Aorta (tissue), 5 donors: ENCODE measurements at regions not wholly inside any gene's neighbourhood (a gene's known extent, or its start where the extent isn't known, plus 50 kb on each side); places are given as distances from the start of the nearest gene placed in this dataset.
"Not testable (repeated sequence)": the region's sequence is repeated elsewhere in the genome, so short reads cannot be mapped to it uniquely, and the experiment has no call there.

Experiments used
- ATAC-seq: fragments of 200-7000 bp; cut with Tn5 transposase; one replicate; pipeline ENCODE4 v1.9.1; 2022; ENCODE audit warnings: moderate library complexity; ENCODE audit not compliant: low FRiP score
- DNase-seq, 2 donors: peaks; one replicate each; pipeline ENCODE4 v3.0.0-alpha.2; 2020
- H3K27ac ChIP-seq, 2 donors: one replicate each; pipeline ENCODE4 v1.5.1; 2013; ENCODE audit warnings: low read length in 2 of 2, mild to moderate bottlenecking in 2 of 2, moderate library complexity in 2 of 2, control low read depth in 1 of 2, inconsistent platforms in 1 of 2, low read depth in 1 of 2
- H3K27me3 ChIP-seq, 2 donors: one replicate each; pipeline ENCODE4 v1.6.1; 2013; ENCODE audit warnings: control low read depth in 1 of 2, low read length in 1 of 2, mild to moderate bottlenecking in 1 of 2, moderate library complexity in 1 of 2; ENCODE audit not compliant: insufficient read depth in 2 of 2, control insufficient read depth in 1 of 2
- H3K36me3 ChIP-seq, 2 donors: one replicate each; pipeline ENCODE4 v1.6.1; 2013; ENCODE audit warnings: control low read depth in 1 of 2, low read length in 1 of 2, mild to moderate bottlenecking in 1 of 2; ENCODE audit not compliant: insufficient read depth in 2 of 2, control insufficient read depth in 1 of 2
- H3K4me1 ChIP-seq, 2 donors: one replicate each; pipeline ENCODE4 v1.6.1; 2013; ENCODE audit warnings: low read length in 2 of 2, control low read depth in 1 of 2, mild to moderate bottlenecking in 1 of 2, moderate library complexity in 1 of 2; ENCODE audit not compliant: insufficient read depth in 2 of 2, control insufficient read depth in 1 of 2
- H3K4me3 ChIP-seq, 2 donors: one replicate each; pipeline ENCODE4 v1.5.1; 2013; ENCODE audit warnings: low read length in 2 of 2, control low read depth in 1 of 2, mild to moderate bottlenecking in 1 of 2
- H3K9me3 ChIP-seq: one replicate; pipeline ENCODE4 v1.6.1; 2013; ENCODE audit warnings: mild to moderate bottlenecking, low read length; ENCODE audit not compliant: control insufficient read depth
- whole genome bisulfite sequencing, 2 donors: extraction: QIAGEN DNeasy Blood & Tissue Kit; methylation state at CpG; one replicate each; pipeline ENCODE4 v1.1.7; 2013; 5-methylcytosine and 5-hydroxymethylcytosine counted together
- intact Hi-C, 2 donors: fragments of 100-400 bp; cut with DNase I; formaldehyde crosslinking; loops; one replicate each; pipeline versions ENCODE4 v1.14.2 to v1.15.0; 2022
- donor health status: healthy with polysubstance abuse.
- donor health status: Bipolar disorder and iron deficiency.
- donor health status: DM: no; HTN: no; CAD: no.
- donor health status: DM: no; HTN: no; CAD: no.
- donor health status: DM: yes; HTN: yes; CAD: no.

GRCh38 chr13:83798731-83799130, 83.5 kb downstream of the SLITRK1 start:
- no peak overlapping the region for H3K4me3 ChIP-seq
- WGBS, 2 donors = 70 to 72% methylated on average over 1 of the region's 1 CpG
- ATAC-seq = no peak

GRCh38 chr13:83796364-83796763, 85.9 kb downstream of the SLITRK1 start:
- no peak for ATAC-seq
- intact Hi-C loops = no loop called here
- H3K36me3 ChIP-seq = no peaks in the 10 kb centered on the region
- 22 to 25% methylated on average over 2 of the region's 2 CpGs for WGBS, 2 donors
- no peak overlapping the region for H3K27ac ChIP-seq
- no peak overlapping the region for H3K4me3 ChIP-seq
- no peak for DNase-seq
- H3K9me3 ChIP-seq = no peaks in the 10 kb centered on the region
- no peaks in the 10 kb centered on the region for H3K4me1 ChIP-seq
- no peaks in the 10 kb centered on the region for H3K27me3 ChIP-seq

More at GRCh38 chr13:83798731-83799130, 83.5 kb downstream of the SLITRK1 start:
- H3K4me1 ChIP-seq = no peaks in the 10 kb centered on the region
- intact Hi-C loops = no loop called here
- no peaks in the 10 kb centered on the region for H3K27me3 ChIP-seq
- no peaks in the 10 kb centered on the region for H3K36me3 ChIP-seq
- no peak overlapping the region for H3K27ac ChIP-seq
- no peak for DNase-seq
- peaks cover 1% of the 10 kb centered on the region for H3K9me3 ChIP-seq

GRCh38 chr13:83794583-83794982, 87.7 kb downstream of the SLITRK1 start:
- WGBS, 2 donors = 76 to 92% methylated on average over 2 of the region's 2 CpGs

DNA sequence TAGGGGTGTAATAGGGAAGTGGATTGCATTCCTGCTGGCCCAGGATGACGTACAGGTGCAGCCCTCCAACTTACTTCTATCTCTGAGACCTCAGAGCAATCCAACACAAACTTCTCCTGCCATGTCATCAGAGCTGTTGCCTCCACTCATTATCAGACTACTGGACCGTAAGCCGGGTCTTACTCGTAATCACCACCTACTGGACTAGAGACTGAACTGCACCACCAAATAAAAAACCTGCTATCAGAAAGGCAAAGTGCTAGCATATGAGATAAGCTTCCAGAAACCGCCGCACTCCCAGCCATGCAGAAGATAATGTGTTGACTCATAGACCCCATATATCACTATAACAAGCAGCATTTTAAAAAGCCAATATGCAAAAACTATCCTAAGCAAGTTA, 102.0 kb downstream of the SLITRK1 start:
- no peaks in the 10 kb centered on the region for H3K27me3 ChIP-seq
- no peaks in the 10 kb centered on the region for H3K36me3 ChIP-seq
- H3K27ac ChIP-seq = no peak overlapping the region
- no peak for DNase-seq
- no peak for ATAC-seq
- H3K9me3 ChIP-seq = no peaks in the 10 kb centered on the region
- no peaks in the 10 kb centered on the region for H3K4me1 ChIP-seq
- WGBS, 2 donors = 75 to 82% methylated on average over 6 of the region's 6 CpGs
- H3K4me3 ChIP-seq = no peak overlapping the region
- intact Hi-C loops = no loop called here

More at GRCh38 chr13:83794583-83794982, 87.7 kb downstream of the SLITRK1 start:
- no peaks in the 10 kb centered on the region for H3K4me1 ChIP-seq
- H3K27ac ChIP-seq = no peak overlapping the region
- ATAC-seq = no peak
- H3K27me3 ChIP-seq = no peaks in the 10 kb centered on the region
- no peak overlapping the region for H3K4me3 ChIP-seq
- no peaks in the 10 kb centered on the region for H3K9me3 ChIP-seq
- no peak for DNase-seq
- no peaks in the 10 kb centered on the region for H3K36me3 ChIP-seq
- intact Hi-C loops = no loop called here

GRCh38 chr13:83773961-83774360, 108.3 kb downstream of the SLITRK1 start:
- no peak for DNase-seq
- WGBS, 2 donors = 42 to 47% methylated on average over 2 of the region's 2 CpGs

GRCh38 chr13:83765796-83766195, 116.5 kb downstream of the SLITRK1 start:
- H3K9me3 ChIP-seq = no peaks in the 10 kb centered on the region
- no peak for DNase-seq
- no peak for ATAC-seq
- no peaks in the 10 kb centered on the region for H3K4me1 ChIP-seq
- H3K27me3 ChIP-seq = no peaks in the 10 kb centered on the region
- WGBS, 2 donors = 94 to 97% methylated on average over 1 of the region's 1 CpG
- intact Hi-C loops = no loop called here
- no peaks in the 10 kb centered on the region for H3K36me3 ChIP-seq
- no peak overlapping the region for H3K4me3 ChIP-seq
- no peak overlapping the region for H3K27ac ChIP-seq

More at GRCh38 chr13:83773961-83774360, 108.3 kb downstream of the SLITRK1 start:
- H3K36me3 ChIP-seq = no peaks in the 10 kb centered on the region
- no peaks in the 10 kb centered on the region for H3K27me3 ChIP-seq
- no peaks in the 10 kb centered on the region for H3K9me3 ChIP-seq
- no peak for ATAC-seq
- H3K4me1 ChIP-seq = no peaks in the 10 kb centered on the region
- H3K27ac ChIP-seq = no peak overlapping the region
- no peak overlapping the region for H3K4me3 ChIP-seq
- intact Hi-C loops = no loop called here

DNA sequence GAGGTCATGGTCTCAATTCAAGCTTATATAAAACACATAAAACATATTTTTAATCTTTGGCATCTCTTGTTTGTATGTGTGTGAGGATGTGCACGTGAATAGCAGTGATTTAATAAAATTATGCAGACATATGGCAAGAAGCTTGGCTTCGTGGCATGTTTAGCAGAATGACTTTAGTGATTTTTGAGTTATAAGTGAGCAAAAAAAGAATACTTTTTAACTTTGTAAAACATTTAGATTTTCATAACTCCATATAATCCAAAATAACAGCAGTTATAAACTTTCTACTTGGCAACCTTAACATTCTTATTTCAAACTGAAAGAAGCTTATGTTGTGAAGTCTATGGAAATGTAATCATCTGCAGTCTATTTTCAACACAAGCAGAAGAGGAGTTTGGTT, 120.6 kb downstream of the SLITRK1 start:
- ATAC-seq = no peak
- no peaks in the 10 kb centered on the region for H3K9me3 ChIP-seq

DNA sequence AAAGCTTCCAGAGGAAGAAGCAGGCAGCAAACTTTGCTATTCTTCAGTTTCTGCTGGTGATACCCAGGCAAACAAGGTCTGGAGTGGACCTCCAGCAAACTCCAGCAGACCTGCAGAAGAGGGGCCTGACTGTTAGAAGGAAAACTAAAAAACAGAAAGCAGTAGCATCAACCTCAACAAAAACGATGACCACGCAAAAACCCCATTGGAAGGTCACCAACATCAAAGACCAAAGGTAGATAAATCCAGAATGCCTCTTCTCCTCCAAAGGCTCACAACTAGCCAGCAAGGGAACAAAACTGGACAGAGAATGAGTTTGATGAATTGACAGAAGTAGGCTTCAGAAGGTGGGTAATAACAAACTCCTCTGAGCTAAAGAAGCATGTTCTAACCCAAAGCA, 127.1 kb downstream of the SLITRK1 start:
- H3K4me1 ChIP-seq, intact Hi-C loops, H3K27me3 ChIP-seq, DNase-seq, H3K36me3 ChIP-seq, H3K27ac ChIP-seq, H3K9me3 ChIP-seq, ATAC-seq, H3K4me3 ChIP-seq: not testable (repeated sequence)
- WGBS, 2 donors = 95 to 100% methylated on average over 2 of the region's 2 CpGs

More for the DNA sequence above, 120.6 kb downstream of the SLITRK1 start:
- no peak overlapping the region for H3K4me3 ChIP-seq
- H3K4me1 ChIP-seq = no peaks in the 10 kb centered on the region
- no peak overlapping the region for H3K27ac ChIP-seq
- DNase-seq = no peak
- no peaks in the 10 kb centered on the region for H3K36me3 ChIP-seq
- 34 to 44% methylated on average over 2 of the region's 2 CpGs for WGBS, 2 donors
- H3K27me3 ChIP-seq = no peaks in the 10 kb centered on the region
- intact Hi-C loops = no loop called here

DNA sequence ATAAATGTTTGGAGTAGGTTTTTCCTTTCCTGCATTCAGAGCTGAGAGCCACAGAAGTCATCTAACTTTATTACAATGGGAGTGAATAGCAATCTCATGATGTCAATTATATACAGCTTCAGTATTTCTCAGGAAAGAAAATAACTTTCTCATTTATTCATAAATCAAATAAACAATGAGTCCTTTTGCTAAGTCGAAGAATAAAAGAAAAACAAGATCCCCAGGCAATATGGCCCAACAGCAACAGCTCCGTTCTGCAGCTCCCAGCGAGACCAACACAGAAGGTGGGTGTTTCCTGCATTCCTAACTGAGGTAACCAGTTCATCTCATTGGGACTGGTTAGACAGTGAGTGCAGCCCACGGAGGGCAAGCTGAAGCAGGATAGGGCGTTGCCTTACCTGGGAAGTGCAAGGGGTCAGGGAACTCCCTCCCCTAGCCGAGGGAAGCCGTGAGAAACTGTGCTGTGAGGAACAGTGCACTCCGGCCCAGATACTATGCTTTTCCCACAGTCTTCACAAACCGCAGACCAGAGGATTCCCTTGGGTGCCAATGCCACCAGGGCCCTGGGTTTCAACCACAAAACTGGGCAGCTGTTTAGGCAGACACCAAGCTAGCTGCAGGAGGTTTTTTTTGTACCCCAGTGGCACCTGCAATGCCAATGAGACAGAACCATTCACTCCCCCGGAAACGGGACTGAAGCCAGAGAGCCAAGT, 128.2 kb downstream of the SLITRK1 start:
- no peaks in the 10 kb centered on the region for H3K36me3 ChIP-seq

More for the DNA sequence above, 128.2 kb downstream of the SLITRK1 start:
- no peak for ATAC-seq
- WGBS, 2 donors = 73 to 81% methylated on average over 11 of the region's 11 CpGs
- intact Hi-C loops = no loop called here
- no peak for DNase-seq
- no peak overlapping the region for H3K4me3 ChIP-seq
- no peaks in the 10 kb centered on the region for H3K4me1 ChIP-seq
- no peaks in the 10 kb centered on the region for H3K27me3 ChIP-seq
- peaks cover under 1% of the 10 kb centered on the region for H3K9me3 ChIP-seq
- no peak overlapping the region for H3K27ac ChIP-seq
